Thoracic aorta (tissue), 2 donors: ENCODE measurements at regions not wholly inside any gene's neighbourhood (a gene's known extent, or its start where the extent isn't known, plus 50 kb on each side); places are given as distances from the start of the nearest gene placed in this dataset.

Experiments used
- ATAC-seq: fragments of 150-250 bp; one replicate; pipeline ENCODE4 v1.8.0; 2017; ENCODE audit warnings: low read depth; ENCODE audit not compliant: insufficient number of reproducible peaks, low FRiP score
- DNase-seq: peaks from one replicate; pipeline ENCODE4 v3.0.0-alpha.2; 2020; ENCODE audit warnings: low spot score
- H3K27ac ChIP-seq, 2 donors: fragments of 200-600 bp; sonication (generic); 1 replicate in 1 of 2; 2 replicates in 1 of 2; pipeline ENCODE4 v1.5.1; 2016; ENCODE audit warnings: mild to moderate bottlenecking in 2 of 2, moderate library complexity in 2 of 2
- H3K27me3 ChIP-seq: fragments of 200-600 bp; sonication (generic); replicated peaks from 2 replicates; pipeline ENCODE4 v1.6.0; 2016; ENCODE audit warnings: mild to moderate bottlenecking; ENCODE audit not compliant: insufficient read depth
- H3K36me3 ChIP-seq: fragments of 200-600 bp; sonication (generic); one replicate; pipeline ENCODE4 v1.5.1; 2016
- H3K4me1 ChIP-seq, 2 donors: fragments of 200-600 bp; sonication (generic); 1 replicate in 1 of 2; 2 replicates in 1 of 2; pipeline versions ENCODE4 v1.5.1 to v1.6.0; 2016; ENCODE audit warnings: low read depth in 2 of 2, mild to moderate bottlenecking in 1 of 2; ENCODE audit not compliant: control insufficient read depth in 1 of 2
- H3K4me3 ChIP-seq: fragments of 200-600 bp; sonication (generic); 2 replicates; pipeline ENCODE4 v1.5.1; 2016; ENCODE audit warnings: mild to moderate bottlenecking
- H3K9me3 ChIP-seq: fragments of 200-600 bp; sonication (generic); 2 replicates; pipeline ENCODE4 v1.5.1; 2016
- TF ChIP-seq, protein P1 (sequence below): fragments of 200-600 bp; sonication (generic); IDR thresholded peaks from one replicate; pipeline ENCODE4 v1.5.1; 2019; ENCODE audit warnings: antibody characterized with exemption

DNA sequence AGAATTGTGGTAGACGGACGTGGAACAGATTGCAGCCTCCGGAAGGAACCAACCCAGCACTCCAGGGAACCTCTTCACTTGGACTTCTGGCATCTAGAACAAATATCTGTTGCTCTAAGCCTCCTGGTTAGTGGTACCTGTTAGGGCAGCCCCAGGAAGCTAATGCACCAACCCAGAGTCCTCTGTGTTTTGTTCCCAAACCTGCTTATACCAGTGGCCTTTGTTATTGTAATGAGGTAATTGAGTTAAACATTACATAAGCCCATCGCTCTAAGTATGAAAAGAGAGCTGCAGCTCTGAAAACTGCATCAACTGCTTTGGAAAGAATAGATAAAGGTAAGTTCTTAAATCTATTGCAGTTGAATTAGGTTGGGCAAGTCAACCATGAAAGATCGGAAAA lies 516.7 kb downstream of the NPHP4 start:
- Histone ChIP-seq H3K4me3 (no peak overlapping the region), H3K27me3 (no peaks in the 10 kb centered on the region), H3K9me3 (no peaks in the 10 kb centered on the region), H3K36me3 (no peaks in the 10 kb centered on the region), H3K4me1 (no peaks in the 10 kb centered on the region), H3K27ac (no peak overlapping the region)
- ATAC-seq (no peak), DNase-seq (no peak)
- TF ChIP-seq, protein P1, sequence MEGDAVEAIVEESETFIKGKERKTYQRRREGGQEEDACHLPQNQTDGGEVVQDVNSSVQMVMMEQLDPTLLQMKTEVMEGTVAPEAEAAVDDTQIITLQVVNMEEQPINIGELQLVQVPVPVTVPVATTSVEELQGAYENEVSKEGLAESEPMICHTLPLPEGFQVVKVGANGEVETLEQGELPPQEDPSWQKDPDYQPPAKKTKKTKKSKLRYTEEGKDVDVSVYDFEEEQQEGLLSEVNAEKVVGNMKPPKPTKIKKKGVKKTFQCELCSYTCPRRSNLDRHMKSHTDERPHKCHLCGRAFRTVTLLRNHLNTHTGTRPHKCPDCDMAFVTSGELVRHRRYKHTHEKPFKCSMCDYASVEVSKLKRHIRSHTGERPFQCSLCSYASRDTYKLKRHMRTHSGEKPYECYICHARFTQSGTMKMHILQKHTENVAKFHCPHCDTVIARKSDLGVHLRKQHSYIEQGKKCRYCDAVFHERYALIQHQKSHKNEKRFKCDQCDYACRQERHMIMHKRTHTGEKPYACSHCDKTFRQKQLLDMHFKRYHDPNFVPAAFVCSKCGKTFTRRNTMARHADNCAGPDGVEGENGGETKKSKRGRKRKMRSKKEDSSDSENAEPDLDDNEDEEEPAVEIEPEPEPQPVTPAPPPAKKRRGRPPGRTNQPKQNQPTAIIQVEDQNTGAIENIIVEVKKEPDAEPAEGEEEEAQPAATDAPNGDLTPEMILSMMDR = no peak

DNA sequence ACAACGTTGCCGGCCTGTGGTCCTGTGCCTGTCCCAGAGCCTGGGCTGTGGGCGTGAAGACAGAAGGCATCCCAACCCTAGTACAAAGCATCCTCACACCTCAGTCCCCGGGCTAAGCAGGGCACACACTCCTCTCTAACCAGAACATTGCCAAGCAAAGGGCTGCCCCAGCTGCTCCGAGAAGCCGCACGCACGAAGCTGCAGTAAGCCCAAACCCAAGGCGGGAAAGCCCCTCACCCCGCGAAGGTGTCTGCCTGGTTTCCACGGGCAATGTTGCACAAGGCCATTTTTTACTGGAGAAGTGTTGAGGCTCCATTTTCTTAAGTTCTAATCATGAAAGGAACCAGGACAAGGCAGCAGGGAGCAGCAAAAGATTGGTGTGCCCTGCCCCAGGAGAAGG lies 519.0 kb downstream of the NPHP4 start:
- no peaks in the 10 kb centered on the region for H3K4me1 ChIP-seq
- no peak overlapping the region for H3K4me3 ChIP-seq
- no peak overlapping the region for H3K27ac ChIP-seq
- ATAC-seq = no peak
- no peaks in the 10 kb centered on the region for H3K27me3 ChIP-seq
- TF ChIP-seq, protein P1 = no peak
- H3K36me3 ChIP-seq = no peaks in the 10 kb centered on the region
- no peaks in the 10 kb centered on the region for H3K9me3 ChIP-seq
- DNase-seq = no peak

DNA sequence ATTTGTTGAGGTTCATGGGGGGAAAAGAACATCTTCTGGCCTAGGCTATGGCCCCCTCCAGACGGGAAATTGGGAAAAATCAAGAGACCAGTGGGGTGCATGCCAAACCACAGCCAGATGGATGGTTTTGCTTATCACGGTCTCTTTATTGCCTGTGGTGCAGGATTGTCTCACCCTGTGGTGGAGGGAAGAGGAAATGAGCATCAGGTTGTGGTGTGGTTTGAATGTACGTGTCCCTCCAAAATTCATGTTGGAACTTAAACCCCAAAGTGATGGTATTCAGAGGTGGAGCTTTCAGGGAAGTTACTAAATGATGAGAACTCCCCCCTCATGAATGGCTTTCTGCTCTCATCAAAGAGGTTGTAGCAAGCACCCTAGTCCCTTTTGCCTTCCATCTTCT lies 525.7 kb downstream of the NPHP4 start:
- Histone ChIP-seq H3K4me3 (no peak overlapping the region), H3K4me1 (no peaks in the 10 kb centered on the region), H3K9me3 (no peaks in the 10 kb centered on the region), H3K27me3 (no peaks in the 10 kb centered on the region), H3K27ac (no peak overlapping the region), H3K36me3 (no peaks in the 10 kb centered on the region)
- TF ChIP-seq, protein P1 = no peak
- no peak for DNase-seq
- no peak for ATAC-seq

DNA sequence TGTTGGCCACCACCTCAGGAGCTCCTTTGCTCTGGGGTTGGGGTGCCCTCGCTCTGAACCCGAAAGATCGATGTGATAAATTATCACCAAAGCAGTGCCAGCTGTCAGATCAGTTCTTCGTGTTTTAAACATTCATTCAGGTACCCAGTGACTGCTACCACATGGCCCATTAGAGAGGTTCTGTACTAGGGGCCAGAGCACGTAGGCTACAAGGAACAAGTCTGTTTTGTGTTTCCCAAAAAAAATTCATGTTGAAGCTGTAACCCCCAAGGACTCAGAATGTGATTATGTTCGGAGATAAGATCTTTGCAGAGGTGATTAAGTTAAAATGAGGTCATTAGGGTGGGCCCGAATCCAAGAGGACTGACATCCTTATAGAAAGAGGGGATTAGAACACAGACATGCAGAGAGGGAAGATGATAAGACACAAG lies 526.9 kb downstream of the NPHP4 start:
- H3K4me3 ChIP-seq = no peak overlapping the region
- TF ChIP-seq, protein P1 = no peak
- ATAC-seq (no peak), DNase-seq (no peak)
- no peaks in the 10 kb centered on the region for H3K4me1 ChIP-seq
- no peaks in the 10 kb centered on the region for H3K9me3 ChIP-seq
- no peaks in the 10 kb centered on the region for H3K27me3 ChIP-seq
- H3K36me3 ChIP-seq = no peaks in the 10 kb centered on the region
- no peak overlapping the region for H3K27ac ChIP-seq

DNA sequence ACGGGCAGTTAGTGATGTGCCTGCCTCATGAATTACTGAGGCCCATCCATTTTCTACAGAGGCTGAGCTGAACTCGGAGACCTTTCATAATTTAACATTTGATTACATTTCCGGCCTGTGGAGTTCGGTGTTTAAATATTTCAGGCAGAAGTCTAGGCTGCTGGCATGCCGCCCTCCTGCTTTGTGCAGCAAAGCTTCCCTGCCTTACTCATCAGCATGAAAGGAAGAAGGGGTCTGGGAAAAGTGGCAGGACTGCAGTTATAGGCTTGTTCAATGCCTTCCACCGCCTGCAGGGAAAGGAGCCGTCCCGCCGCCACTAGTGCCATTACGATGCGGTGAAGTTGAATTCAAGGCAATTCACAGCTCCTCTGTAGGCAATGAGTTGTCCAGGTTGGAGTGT lies 527.9 kb downstream of the NPHP4 start:
- Histone ChIP-seq H3K4me3 (no peak overlapping the region), H3K27ac (no peak overlapping the region), H3K4me1 (no peaks in the 10 kb centered on the region), H3K36me3 (no peaks in the 10 kb centered on the region), H3K9me3 (no peaks in the 10 kb centered on the region), H3K27me3 (no peaks in the 10 kb centered on the region)
- DNase-seq (no peak), ATAC-seq (no peak)
- TF ChIP-seq, protein P1 = no peak
